GM19025 (cell line): ENCODE measurements at regions not wholly inside any gene's neighbourhood (a gene's known extent, or its start where the extent isn't known, plus 50 kb on each side); places are given as distances from the start of the nearest gene placed in this dataset.

Experiments used
- ATAC-seq: cut with Tn5 transposase; IDR thresholded peaks from one replicate; pipeline ENCODE4 v1.9.1; 2021; ENCODE audit warnings: mild to moderate bottlenecking, low read depth, moderate library complexity; ENCODE audit not compliant: unreplicated experiment

- ATAC-seq, result no peak
These were observed 50.3 kb upstream of the TRIM9 start for GRCh38 chr14:51145246-51145645.

GRCh38 chr14:51147183-51147582 is 52.3 kb upstream of the TRIM9 start:
- no peak for ATAC-seq

DNA sequence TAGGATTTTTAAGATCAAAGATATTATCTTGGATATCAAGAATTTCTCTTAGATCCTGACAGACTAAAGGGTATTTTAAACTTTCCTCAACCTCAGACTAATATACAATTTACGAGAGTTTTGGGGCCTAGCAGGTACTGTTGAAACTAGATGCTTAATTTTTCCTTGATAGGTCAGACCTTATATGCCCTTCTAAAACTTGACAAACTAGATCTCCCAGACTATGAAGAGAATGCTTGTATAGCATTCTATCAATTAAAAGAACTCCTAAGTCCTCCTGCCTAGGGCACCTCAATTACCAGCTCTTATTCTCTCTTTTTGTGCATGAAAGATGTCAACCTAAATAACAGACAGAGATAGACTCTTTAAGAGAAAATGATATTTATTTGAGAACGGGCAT is 60.4 kb upstream of the TRIM9 start:
- no peak for ATAC-seq

DNA sequence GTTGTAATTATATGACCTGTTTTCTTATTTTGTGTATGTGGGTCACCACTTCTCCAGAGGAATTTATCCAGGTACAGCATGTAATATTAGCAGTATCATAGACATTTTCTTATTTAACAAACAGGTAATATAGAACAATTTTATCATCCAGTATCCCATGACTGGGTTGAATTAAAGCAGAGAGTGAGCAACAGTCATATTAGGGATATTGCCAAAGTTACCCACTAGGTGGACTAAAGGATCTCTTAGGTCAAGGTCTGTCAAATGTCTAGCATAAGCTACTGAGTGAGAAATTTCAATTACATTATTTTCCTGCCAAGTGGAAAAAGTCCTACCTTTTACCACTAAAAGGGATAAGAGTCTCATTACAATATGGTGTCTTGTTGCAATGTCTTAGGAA is 62.1 kb upstream of the TRIM9 start:
- no peak for ATAC-seq

DNA sequence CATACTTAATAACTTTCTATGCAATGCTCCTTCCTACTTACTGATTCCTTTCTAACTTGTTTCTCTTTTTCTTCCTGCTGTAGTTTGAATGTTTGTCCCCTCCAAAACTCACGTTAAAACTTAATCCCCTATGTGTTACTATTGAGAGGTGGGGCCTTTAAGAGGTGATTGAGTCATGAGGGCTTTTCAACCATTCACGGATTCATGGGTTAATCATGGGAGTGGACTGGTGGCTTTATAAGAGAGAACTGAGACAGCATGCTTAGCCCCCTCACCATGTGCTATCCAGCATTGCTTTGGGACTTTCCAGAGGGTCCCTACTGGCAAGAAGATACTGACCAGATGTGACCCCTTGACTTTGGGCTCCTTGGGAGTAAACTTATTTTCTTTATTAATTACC is 66.0 kb upstream of the TRIM9 start:
- ATAC-seq, result no peak

DNA sequence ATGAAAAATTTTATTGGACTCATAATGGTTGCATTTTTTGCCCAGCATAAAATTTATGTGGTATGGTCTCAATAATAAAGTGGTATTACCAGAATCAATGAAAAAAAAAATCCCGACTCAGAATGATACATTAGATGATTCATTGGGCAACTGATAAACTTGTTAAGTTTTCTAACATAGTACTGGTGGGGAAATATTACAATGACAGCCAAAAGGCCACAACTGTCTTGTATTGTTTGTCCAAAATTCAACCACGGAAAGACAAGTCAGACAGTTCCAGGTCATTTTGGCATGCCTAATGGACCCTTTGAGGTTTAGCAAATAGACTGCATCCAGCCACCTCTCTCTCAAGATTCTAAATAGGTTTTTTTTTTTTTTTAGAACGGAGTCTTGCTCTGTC is 70.5 kb upstream of the TRIM9 start:
- ATAC-seq, result no peak

GRCh38 chr14:51167587-51168214 is 72.3 kb upstream of the TMX1 start:
- ATAC-seq, result no peak

- no peak for ATAC-seq
These were observed 71.8 kb upstream of the TMX1 start for GRCh38 chr14:51168215-51168613.

GRCh38 chr14:51173863-51174262 is 66.2 kb upstream of the TMX1 start:
- no peak for ATAC-seq

- no peak for ATAC-seq
These were observed 63.2 kb upstream of the TMX1 start for GRCh38 chr14:51176839-51177238.

GRCh38 chr14:51180577-51180976 is 59.5 kb upstream of the TMX1 start:
- peak; percentile 66 for ATAC-seq

DNA sequence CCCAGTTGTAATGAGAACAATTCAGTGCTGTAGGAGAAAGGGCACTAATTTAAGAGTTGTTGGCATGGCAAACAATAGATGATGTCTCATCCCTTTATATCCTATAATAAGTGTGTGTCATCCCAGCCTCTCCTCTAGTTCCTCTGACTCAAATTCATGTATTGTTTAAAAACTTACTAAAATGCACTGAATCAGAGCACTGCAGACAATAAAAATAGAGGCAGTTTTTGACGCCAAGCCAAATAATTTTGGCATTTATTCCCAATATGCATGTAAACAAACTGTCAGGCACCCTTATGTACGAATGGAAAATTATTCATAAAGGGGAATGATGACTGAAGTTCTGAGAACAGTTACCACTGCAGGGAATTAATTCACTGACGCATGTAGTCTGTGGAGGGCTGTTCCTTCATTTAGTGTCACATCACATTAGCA is 57.9 kb upstream of the TMX1 start:
- ATAC-seq, result no peak

DNA sequence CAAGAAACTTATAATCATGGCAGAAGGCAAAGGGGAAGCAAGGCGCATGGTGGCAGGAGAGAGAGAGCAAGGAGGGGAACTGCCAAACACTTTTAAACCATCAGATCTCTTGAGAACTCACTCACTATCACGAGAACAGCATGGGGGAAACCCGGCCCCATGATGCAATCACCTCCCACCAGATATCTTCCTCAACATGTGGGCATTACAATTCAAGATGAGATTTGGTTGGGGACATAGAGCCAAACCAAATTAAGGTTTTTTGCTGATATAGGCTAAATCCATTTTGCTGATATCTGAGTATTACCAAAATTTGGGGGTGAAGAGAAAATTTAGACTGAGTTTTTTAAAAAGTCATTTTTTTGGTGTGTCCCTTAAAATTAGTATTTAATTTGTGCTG is 54.9 kb upstream of the TMX1 start:
- no peak for ATAC-seq

DNA sequence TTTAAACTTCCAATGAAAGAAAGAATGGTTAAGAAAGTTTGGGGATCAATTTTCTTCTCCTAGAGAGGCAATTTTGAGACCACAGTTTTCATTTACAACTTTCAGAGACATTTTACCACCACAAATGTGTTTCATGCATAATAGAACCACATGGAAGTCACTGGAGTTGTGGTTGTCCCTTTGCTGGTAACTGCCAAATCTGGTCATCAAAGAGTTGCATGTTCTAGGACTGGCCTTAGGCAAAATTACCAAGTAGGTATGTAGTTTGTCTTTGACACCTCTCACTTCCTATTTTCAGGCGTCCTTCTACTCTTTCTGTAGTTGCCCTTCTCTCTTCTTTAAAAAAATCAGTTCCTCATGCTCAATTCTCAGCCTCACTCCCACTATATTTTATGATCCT is 54.3 kb upstream of the TMX1 start:
- ATAC-seq, result no peak

DNA sequence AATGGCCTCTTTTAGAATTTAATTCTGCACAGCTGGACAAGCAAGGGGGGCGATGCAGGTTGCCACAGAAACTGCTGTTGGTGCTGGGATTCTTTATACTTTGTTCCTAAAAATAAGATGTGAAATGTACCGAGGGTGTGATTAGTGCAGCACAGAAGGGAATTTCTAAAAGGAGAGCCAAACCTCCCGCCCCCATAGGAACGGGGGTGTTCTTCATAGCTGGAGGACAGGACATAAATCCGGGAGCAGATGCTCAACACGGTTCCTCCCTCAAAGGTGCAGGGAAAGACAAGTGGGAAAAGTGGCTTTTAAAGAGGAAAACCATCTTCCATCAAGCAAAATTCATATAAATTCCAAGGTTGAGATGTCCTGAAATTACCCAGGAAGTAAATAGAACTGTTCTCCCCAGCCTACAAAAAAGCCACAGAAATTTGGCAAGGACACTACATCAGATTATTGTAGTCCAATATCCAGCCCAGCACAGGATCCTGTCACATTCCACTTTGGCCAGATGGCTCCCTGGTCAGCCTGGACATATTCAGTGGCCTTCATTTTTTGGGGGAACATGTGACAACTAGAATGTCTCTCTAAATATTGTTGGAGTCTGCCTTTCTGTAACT is 51.4 kb upstream of the TMX1 start:
- ATAC-seq, result no peak

DNA sequence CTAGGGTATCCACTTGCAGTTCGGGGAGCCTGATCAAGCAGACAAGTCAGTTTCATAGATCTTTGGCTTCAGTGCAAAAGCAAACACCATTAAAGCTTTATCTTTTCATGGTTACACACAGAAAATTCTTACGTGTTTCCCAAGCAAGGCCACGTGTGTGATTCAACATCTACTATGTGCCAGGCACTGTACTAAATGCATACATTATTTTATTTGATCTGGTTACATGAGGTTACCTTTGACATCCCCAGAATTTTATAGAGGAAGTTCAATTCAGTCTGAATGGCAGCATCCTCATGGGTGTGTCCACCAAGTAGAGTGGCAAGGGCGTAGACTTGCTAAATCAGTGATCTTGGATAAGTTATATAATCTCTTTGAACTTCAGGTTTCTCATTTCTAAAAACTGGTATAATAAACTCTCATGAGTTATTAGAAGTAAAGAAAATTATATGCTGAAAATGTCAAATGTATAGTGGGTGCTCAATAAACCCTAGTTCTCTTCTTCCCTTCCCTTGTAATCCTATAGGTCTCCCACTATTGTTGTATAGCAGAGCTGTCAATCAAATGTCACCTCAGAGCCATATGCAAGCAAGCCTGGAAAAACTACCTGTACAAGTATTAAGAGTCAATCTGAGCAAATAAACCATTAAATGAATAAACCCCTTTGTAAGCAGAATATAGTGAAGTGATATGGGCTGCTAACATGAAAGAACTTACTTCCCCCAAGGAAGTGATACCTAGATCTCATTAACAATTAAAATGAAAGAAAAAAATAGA is 50.3 kb upstream of the TMX1 start:
- ATAC-seq, result no peak
